Activated CD4-positive, alpha-beta memory T cell treated with anti-CD3 and anti-CD28 coated beads for 36 hours (primary cell): ENCODE measurements at regions not wholly inside any gene's neighbourhood (a gene's known extent, or its start where the extent isn't known, plus 50 kb on each side); places are given as distances from the start of the nearest gene placed in this dataset.
"Not testable (repeated sequence)": the region's sequence is repeated elsewhere in the genome, so short reads cannot be mapped to it uniquely, and the experiment has no call there.

Experiments
- CTCF ChIA-PET: fragments of 350-600 bp; sonication (Branson Sonifier 250); formaldehyde crosslinking; loops from one replicate; lab custom pipeline; 2021; ENCODE audit warnings: antibody characterized with exemption, inconsistent platforms; lab: Charles Lee
- POLR2A ChIA-PET: fragments of 350-600 bp; sonication (Branson Sonifier 250); formaldehyde crosslinking; loops from one replicate; lab custom pipeline; 2021; ENCODE audit warnings: antibody characterized with exemption; lab: Charles Lee
- DNase-seq: peaks from one replicate; pipeline ENCODE4 v3.0.0-alpha.2; 2020
- H3K27ac Mint-ChIP-seq: one replicate; pipeline ENCODE4 v1.8.0; 2021; ENCODE audit warnings: mixed read lengths
- H3K27me3 Mint-ChIP-seq: one replicate; pipeline ENCODE4 v1.8.0; 2021; ENCODE audit warnings: mixed read lengths
- H3K36me3 Mint-ChIP-seq: one replicate; pipeline ENCODE4 v1.8.0; 2021; ENCODE audit warnings: mixed read lengths
- H3K4me1 Mint-ChIP-seq: one replicate; pipeline ENCODE4 v1.8.0; 2021; ENCODE audit warnings: low read depth, mixed read lengths
- H3K4me3 Mint-ChIP-seq: one replicate; pipeline ENCODE4 v1.8.0; 2021; ENCODE audit warnings: mild to moderate bottlenecking, mixed read lengths
- H3K9me3 Mint-ChIP-seq: one replicate; pipeline ENCODE4 v1.8.0; 2021; ENCODE audit warnings: mixed read lengths
- intact Hi-C: fragments of 100-400 bp; cut with micrococcal nuclease; formaldehyde crosslinking; loops from one replicate; pipeline ENCODE4 v1.15.1; 2023

DNA sequence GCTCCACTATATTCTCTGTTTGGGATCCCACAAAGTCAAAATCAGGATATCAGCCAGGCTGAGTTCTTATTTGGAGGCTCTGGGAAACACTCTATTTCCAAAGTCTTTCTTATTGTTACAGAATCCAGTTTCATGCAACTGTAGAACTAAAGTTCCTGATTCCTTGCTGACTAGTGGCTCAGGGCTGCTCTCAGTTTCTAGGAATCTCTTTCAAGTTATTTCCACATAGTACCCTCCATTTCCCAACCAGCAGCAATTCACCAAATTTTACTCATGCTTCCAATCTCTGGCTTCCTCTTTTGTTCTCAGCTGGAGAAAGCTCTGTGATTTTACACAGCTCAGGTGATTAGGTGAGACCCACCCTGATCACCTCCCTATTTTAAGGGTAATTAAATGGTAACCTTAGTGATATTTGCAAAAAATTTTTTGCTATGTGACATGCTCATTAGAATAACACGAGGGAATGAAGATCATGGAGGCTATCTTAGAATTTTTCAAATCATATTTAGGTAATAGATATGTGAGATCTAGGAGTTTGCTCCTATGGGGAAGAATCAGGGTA lies 794.9 kb upstream of the ARRDC3 start:
- no peak overlapping the region for H3K4me3 Mint-ChIP-seq
- DNase-seq: no peak
- intact Hi-C loops: no loop called here
- CTCF ChIA-PET: interaction anchor here (0.6 kb wide), 1 partner anchor 534 kb away, joined by 3 read pairs; no protein-coding TSS in a partner anchor
- no peaks in the 10 kb centered on the region for H3K36me3 Mint-ChIP-seq
- POLR2A ChIA-PET: no interaction called here
- no peak overlapping the region for H3K27ac Mint-ChIP-seq
- H3K27me3 Mint-ChIP-seq: no peaks in the 10 kb centered on the region
- H3K9me3 Mint-ChIP-seq: peaks cover 2% of the 10 kb centered on the region
- no peaks in the 10 kb centered on the region for H3K4me1 Mint-ChIP-seq

DNA sequence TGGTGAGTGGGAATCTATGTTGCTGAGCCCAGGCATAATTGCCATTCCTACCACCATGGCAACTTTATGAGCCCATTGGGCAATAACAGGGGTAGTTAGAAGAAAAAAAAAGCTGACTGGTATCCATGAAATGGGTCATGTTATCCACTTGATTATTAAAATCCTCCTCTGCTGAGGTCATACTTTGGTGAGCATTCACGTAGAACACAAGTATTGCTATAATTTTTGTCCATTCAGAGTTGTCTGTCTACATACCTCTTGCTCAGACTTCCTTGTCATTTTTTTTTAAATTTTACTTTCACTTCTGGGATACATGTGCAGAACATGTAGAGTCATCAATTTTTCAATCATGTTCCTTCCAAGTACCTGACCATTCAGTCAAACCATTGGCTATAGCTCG lies 780.8 kb upstream of the ARRDC3 start:
- H3K27me3 Mint-ChIP-seq: no peaks in the 10 kb centered on the region
- DNase-seq: no peak
- H3K4me3 Mint-ChIP-seq: no peak overlapping the region
- ChIA-PET POLR2A (no interaction called here), CTCF (no interaction called here)
- H3K36me3 Mint-ChIP-seq: no peaks in the 10 kb centered on the region
- no peak overlapping the region for H3K27ac Mint-ChIP-seq
- no peaks in the 10 kb centered on the region for H3K4me1 Mint-ChIP-seq
- intact Hi-C loops: no loop called here
- peaks cover 14% of the 10 kb centered on the region for H3K9me3 Mint-ChIP-seq

DNA sequence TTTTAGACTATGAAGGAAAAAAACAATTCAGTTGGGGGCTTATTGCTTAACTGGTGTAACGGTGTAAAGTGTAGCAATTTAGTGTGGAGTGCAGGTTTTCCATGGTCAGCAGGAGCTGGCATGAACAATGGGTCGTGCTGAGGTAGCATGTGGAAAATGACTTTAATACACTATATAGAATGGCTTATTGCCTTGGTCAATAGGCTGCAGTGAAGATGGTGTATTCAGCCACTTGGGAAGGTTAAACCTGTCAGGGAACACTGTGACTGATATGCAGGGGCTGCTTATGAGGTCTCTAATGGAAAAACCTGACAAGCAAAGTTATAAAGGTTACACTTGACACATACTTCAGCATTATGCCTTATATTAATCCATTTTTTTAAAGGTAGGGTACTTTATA lies 764.7 kb upstream of the ARRDC3 start:
- Mint-ChIP-seq H3K9me3 (no peaks in the 10 kb centered on the region), H3K4me3 (no peak overlapping the region), H3K27me3 (no peaks in the 10 kb centered on the region), H3K36me3 (no peaks in the 10 kb centered on the region), H3K4me1 (no peaks in the 10 kb centered on the region), H3K27ac (no peak overlapping the region)
- no peak for DNase-seq
- POLR2A ChIA-PET: no interaction called here
- CTCF ChIA-PET: no interaction called here
- intact Hi-C loops: no loop called here

DNA sequence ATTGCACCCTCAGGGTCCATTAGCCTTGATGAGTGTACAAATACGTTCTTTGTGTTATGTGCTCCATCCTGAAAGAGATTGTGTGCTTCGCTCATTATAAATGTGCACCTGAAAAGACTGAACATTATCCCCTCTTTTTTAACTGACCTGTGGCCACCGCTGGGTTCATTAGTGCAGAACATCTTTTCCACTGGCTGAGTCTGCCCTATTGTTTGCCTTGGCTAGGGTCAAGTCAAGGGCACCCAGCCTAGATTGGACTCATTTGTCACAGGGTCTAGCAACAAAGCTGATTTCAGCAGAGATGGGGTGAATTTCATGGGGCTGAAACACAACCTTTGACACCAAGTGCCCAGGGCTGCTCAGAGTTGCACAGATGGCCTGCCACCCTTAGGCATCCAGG lies 764.1 kb upstream of the ARRDC3 start:
- intact Hi-C loops: no loop called here
- Mint-ChIP-seq H3K4me1 (no peaks in the 10 kb centered on the region), H3K27ac (no peak overlapping the region), H3K4me3 (no peak overlapping the region), H3K36me3 (no peaks in the 10 kb centered on the region), H3K27me3 (no peaks in the 10 kb centered on the region), H3K9me3 (no peaks in the 10 kb centered on the region)
- DNase-seq: no peak
- ChIA-PET CTCF (no interaction called here), POLR2A (no interaction called here)

DNA sequence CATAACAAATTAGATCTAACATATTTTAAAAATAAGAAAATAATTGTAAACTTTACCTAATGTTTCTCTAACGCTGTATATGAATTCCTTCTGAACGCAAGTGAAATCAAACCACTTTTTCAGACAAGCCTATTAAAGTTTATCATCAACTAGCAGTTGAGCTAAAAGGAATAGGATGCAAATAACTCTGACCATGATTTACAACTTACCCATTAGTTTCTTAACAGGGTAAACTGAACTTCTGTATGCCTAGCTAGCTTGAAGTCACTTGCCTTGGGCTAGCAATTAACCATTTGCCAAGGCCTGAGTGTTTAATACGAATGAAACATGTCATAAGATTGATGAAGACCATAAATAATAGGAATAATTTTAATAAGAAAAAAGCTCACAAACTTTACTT lies 762.7 kb upstream of the ARRDC3 start:
- DNase-seq: no peak
- intact Hi-C loops: no loop called here
- no peaks in the 10 kb centered on the region for H3K4me1 Mint-ChIP-seq
- no peaks in the 10 kb centered on the region for H3K9me3 Mint-ChIP-seq
- no peaks in the 10 kb centered on the region for H3K27me3 Mint-ChIP-seq
- POLR2A ChIA-PET: no interaction called here
- H3K27ac Mint-ChIP-seq: no peak overlapping the region
- no peak overlapping the region for H3K4me3 Mint-ChIP-seq
- CTCF ChIA-PET: no interaction called here
- no peaks in the 10 kb centered on the region for H3K36me3 Mint-ChIP-seq

DNA sequence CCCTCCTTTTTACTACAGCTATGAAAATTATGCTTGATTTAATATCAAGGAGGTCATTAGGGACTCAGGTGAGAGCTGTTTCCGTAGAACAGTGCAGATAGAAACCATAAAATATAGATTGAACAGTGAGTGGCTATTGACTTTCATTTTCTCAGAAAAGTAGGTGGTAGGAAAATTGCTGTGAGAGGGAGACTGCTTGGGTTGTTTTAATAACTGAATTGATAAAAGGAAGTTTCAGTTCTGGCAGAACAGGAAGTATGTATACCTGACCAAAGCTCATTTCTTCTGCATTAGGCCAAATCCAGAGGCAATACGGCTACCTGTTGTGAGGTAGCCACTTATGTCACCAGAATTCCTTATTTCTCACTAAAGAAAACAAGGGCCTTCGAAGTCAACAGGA lies 761.7 kb upstream of the ARRDC3 start:
- intact Hi-C loops: no loop called here
- Mint-ChIP-seq H3K27ac (no peak overlapping the region), H3K4me3 (no peak overlapping the region), H3K4me1 (no peaks in the 10 kb centered on the region), H3K36me3 (no peaks in the 10 kb centered on the region), H3K27me3 (no peaks in the 10 kb centered on the region), H3K9me3 (no peaks in the 10 kb centered on the region)
- POLR2A ChIA-PET: no interaction called here
- DNase-seq: no peak
- CTCF ChIA-PET: no interaction called here

DNA sequence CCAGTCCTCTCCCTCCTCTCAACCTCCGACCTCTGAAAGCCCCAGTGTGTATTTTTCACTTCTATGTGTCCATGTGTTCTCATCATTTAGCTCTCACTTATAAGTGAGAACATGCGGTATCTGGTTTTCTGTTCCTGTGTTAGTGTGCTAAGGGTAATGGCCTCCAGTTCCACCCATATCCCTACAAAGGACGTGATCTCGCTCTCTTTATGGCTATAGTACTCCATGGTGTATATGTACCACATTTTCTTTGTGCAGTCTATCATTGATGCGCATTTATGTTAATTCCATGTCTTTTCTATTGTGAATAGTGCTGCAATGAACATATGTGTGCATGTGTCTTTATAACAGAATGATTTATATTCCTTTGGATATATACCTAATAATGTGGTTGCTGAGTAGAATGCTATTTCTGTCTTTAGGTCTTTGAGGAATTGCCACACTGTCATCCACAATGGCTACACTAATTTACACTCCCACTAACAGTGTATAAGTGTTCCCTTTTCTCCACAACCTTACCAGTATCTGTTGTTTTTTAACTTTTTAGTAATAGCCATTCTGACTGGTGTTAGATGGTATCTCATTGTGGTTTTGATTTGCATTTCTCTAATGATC lies 749.3 kb upstream of the ARRDC3 start:
- intact Hi-C loops, DNase-seq, H3K4me3 Mint-ChIP-seq, H3K27ac Mint-ChIP-seq, CTCF ChIA-PET, H3K4me1 Mint-ChIP-seq, H3K36me3 Mint-ChIP-seq, POLR2A ChIA-PET, H3K27me3 Mint-ChIP-seq, H3K9me3 Mint-ChIP-seq: not testable (repeated sequence)

DNA sequence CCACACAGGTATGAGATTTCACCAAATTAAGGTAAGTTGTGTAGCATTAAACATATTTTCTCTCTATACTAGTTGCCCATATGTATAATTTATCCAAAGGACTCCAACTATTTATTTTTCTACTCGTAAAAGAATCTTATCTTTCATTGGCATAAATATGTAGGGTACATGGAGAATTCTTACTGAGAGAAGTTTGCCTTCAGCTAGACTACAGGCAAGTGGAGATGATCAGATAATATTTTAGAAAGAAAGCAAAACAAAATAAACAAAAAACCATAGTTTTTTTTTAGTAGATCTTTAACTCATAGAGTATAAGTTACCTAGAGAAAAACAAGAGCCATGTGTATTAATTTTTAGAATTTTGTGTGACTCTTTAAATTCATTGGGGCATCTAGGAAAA lies 743.1 kb upstream of the ARRDC3 start:
- intact Hi-C loops: no loop called here
- Mint-ChIP-seq H3K36me3 (no peaks in the 10 kb centered on the region), H3K4me1 (no peaks in the 10 kb centered on the region), H3K4me3 (no peak overlapping the region), H3K27ac (no peak overlapping the region), H3K27me3 (no peaks in the 10 kb centered on the region), H3K9me3 (peaks cover 3% of the 10 kb centered on the region)
- no peak for DNase-seq
- CTCF ChIA-PET: no interaction called here
- POLR2A ChIA-PET: no interaction called here

DNA sequence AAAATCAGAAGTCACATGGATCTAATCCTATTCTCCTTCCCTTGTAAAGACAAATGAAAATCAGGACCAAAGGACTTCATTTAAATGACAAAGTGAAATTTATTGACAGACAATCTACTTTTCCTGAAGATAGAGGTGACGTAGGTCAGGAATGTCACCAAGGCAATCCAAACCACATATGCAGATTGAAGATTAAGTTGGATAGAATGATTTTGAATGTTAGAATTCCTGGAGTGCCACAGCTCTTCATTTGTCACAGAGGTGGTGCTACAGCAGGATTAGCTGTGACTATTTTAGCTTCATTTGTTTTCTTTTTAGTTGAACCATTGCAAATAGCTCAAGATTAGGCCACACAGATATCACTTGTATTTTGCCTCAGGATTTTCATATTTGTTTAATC lies 736.0 kb upstream of the ARRDC3 start:
- Mint-ChIP-seq H3K36me3 (no peaks in the 10 kb centered on the region), H3K4me1 (no peaks in the 10 kb centered on the region), H3K4me3 (no peak overlapping the region), H3K27ac (no peak overlapping the region), H3K27me3 (no peaks in the 10 kb centered on the region), H3K9me3 (peaks cover 2% of the 10 kb centered on the region)
- CTCF ChIA-PET: no interaction called here
- POLR2A ChIA-PET: no interaction called here
- no peak for DNase-seq
- intact Hi-C loops: no loop called here

DNA sequence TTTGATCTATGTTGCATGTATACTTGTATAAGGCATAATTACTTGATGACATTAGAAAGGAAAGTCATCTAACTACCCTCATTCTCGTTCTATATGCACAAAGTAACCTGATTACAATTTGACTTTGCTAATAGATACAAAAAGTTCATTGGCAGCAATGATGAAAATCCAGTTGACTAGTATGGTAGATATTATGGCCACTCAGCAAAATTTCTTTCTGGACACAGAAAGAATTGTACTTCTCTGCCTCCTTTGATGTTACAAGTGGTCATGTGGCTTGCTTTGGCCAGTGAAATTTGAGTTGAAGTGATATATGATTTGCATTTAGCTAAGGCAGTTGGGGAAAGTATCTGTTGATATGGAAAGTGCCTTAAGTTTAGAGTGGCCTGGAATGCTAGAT lies 723.7 kb upstream of the ARRDC3 start:
- Mint-ChIP-seq H3K4me3 (no peak overlapping the region), H3K27ac (no peak overlapping the region), H3K9me3 (peaks cover 9% of the 10 kb centered on the region), H3K4me1 (no peaks in the 10 kb centered on the region), H3K27me3 (no peaks in the 10 kb centered on the region), H3K36me3 (no peaks in the 10 kb centered on the region)
- ChIA-PET CTCF (no interaction called here), POLR2A (no interaction called here)
- no peak for DNase-seq
- intact Hi-C loops: no loop called here

DNA sequence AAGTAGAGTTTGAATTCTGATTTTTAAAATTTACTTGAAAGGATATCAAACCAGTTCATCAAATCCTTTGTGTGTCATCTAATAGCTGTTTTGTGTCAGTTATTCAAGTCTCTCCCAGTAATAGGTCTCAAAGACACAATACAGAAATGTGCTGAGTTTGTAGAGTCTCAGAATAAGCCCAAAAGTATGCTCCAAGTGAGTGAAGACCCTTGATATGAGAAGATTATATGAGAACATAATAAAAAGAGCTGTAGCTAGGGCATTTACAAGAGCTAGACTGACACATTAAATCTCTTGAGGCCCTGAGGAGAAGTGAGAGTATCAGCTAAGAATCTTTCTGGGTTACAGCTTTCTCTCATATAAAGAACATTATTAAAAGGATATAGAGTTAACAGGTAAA lies 721.0 kb upstream of the ARRDC3 start:
- ChIA-PET POLR2A (no interaction called here), CTCF (interaction anchor here (0.6 kb wide), 1 partner anchor 1923 kb away, joined by 3 read pairs; no protein-coding TSS in a partner anchor)
- no peaks in the 10 kb centered on the region for H3K27me3 Mint-ChIP-seq
- H3K4me3 Mint-ChIP-seq: no peak overlapping the region
- peaks cover 9% of the 10 kb centered on the region for H3K9me3 Mint-ChIP-seq
- intact Hi-C loops: no loop called here
- H3K4me1 Mint-ChIP-seq: no peaks in the 10 kb centered on the region
- H3K36me3 Mint-ChIP-seq: no peaks in the 10 kb centered on the region
- H3K27ac Mint-ChIP-seq: no peak overlapping the region
- no peak for DNase-seq

DNA sequence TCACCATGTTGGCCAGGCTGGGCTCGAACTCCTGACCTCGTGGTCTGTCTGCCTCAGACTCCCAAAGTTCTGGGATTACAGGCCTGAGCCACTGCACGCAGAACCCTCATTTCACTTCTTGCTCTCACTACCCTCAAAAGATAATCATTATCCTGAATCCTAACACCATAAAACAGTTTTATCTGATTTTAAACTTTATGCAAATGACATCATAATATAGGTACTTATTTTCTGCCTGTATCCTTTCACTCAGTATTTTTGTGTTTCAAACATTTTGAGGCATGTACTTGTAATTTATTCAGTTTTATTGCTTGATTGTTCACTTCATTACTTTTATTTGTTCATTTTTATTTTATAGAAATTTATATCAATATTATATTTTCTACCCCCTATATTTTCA lies 719.2 kb upstream of the ARRDC3 start:
- Mint-ChIP-seq H3K9me3 (peaks cover 9% of the 10 kb centered on the region), H3K27ac (no peak overlapping the region), H3K4me3 (no peak overlapping the region), H3K27me3 (no peaks in the 10 kb centered on the region), H3K36me3 (no peaks in the 10 kb centered on the region), H3K4me1 (no peaks in the 10 kb centered on the region)
- ChIA-PET POLR2A (no interaction called here), CTCF (no interaction called here)
- no peak for DNase-seq
- intact Hi-C loops: no loop called here

DNA sequence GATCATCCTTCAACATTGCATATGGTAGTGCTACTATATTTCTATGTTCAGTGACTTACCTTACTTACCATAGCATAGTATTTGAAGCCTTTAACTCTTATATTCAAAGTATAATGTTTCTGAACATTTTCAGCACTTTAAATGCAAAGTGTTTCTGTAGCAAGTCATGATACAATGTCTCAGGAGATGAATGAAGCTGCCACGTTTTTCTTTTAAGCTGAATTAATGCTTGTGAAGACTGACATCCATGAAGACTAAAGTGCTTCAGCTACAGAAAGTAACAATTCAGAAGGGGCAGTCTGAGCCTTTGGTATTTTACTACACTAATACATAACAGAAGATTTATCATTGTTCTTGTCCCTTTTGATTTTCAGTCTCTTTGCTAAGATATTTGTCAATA lies 709.1 kb upstream of the ARRDC3 start:
- no peak overlapping the region for H3K4me3 Mint-ChIP-seq
- no peaks in the 10 kb centered on the region for H3K27me3 Mint-ChIP-seq
- no peaks in the 10 kb centered on the region for H3K4me1 Mint-ChIP-seq
- POLR2A ChIA-PET: no interaction called here
- no peaks in the 10 kb centered on the region for H3K36me3 Mint-ChIP-seq
- H3K9me3 Mint-ChIP-seq: peaks cover 15% of the 10 kb centered on the region
- CTCF ChIA-PET: no interaction called here
- no peak for DNase-seq
- no peak overlapping the region for H3K27ac Mint-ChIP-seq
- intact Hi-C loops: no loop called here
